ENCODE measurements at regions not wholly inside any gene's neighbourhood (a gene's known extent, or its start where the extent isn't known, plus 50 kb on each side); places are given as distances from the start of the nearest gene placed in this dataset.

DNA sequence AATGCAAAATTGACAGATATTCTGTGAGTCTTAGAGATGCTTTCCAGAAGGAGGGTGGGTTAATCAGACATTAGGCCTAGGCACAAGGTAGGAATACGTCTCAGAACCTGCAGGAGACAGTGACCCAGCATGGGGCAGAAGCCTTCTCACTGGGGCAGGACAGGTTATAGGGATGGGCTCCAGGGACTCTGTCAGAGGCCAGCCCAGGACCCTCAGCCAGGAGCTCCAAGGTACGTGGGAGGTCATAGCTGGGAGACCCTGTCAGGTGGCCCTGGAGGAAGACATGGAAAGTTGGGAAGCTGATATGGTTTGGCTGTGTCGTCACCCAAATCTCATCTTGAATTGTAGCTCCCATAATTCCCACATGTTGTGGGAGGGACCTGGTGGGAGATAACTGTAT lies 450.4 kb downstream of the GADD45G start:
- TF ChIP-seq, protein P1, sequence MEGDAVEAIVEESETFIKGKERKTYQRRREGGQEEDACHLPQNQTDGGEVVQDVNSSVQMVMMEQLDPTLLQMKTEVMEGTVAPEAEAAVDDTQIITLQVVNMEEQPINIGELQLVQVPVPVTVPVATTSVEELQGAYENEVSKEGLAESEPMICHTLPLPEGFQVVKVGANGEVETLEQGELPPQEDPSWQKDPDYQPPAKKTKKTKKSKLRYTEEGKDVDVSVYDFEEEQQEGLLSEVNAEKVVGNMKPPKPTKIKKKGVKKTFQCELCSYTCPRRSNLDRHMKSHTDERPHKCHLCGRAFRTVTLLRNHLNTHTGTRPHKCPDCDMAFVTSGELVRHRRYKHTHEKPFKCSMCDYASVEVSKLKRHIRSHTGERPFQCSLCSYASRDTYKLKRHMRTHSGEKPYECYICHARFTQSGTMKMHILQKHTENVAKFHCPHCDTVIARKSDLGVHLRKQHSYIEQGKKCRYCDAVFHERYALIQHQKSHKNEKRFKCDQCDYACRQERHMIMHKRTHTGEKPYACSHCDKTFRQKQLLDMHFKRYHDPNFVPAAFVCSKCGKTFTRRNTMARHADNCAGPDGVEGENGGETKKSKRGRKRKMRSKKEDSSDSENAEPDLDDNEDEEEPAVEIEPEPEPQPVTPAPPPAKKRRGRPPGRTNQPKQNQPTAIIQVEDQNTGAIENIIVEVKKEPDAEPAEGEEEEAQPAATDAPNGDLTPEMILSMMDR (IDR thresholded peaks at IDR 0.05; ENCODE audit: low read depth, low read length): no peak
- TF ChIP-seq POLR2A (IDR thresholded peaks at IDR 0.05; ENCODE audit: extremely low read depth, insufficient read length) (no peak), MYC (IDR thresholded peaks at IDR 0.05; ENCODE audit: low read depth, low read length) (no peak)
